NCI-H510A (cell line): ENCODE measurements at regions not wholly inside any gene's neighbourhood (a gene's known extent, or its start where the extent isn't known, plus 50 kb on each side); places are given as distances from the start of the nearest gene placed in this dataset.

Source experiments
- DNase-seq: peaks from one replicate; lab custom pipeline; 2025; lab: John Stamatoyannopoulos, UW

DNA sequence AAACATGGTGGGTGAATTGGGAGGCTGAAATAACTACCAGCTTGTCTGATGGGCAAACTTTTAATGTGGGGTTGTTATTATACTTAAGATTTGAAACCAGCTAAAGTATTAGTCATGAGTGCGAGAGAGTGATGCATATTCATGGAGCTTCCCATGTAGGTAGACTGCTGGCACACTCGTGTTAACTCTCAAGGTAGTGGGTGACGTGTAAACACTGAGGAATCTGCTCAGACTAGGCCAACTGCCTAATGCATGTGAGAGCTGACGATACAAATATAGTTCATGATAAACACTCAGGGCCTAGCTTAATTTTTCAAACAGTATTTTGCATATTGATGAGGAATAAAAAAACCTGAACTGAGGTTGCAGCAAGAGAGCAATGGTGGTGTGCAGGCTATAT is 1165.7 kb upstream of the PIK3C3 start:
- no peak for DNase-seq

GRCh38 chr18:40782453-40783130 is 1172.4 kb upstream of the PIK3C3 start:
- no peak for DNase-seq

DNA sequence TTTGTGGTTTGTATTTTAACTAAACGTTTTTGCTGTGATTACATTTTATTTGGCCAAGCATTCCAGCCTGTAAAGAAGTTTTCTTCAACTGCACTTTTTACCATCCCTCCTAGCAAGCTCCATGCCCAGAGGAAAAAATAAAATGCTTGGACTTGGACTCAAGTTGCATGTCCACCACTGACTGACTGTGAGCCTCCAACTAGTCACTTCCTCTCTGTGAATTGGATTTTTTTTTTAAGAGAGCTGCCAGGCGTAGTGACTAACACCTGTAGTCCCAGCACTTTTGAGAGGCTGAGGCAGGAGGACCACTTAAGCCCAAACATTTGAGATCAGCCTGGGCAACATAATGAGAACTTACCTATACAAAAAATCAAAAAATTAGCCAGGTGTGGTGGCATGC is 1185.2 kb upstream of the PIK3C3 start:
- DNase-seq = no peak

DNA sequence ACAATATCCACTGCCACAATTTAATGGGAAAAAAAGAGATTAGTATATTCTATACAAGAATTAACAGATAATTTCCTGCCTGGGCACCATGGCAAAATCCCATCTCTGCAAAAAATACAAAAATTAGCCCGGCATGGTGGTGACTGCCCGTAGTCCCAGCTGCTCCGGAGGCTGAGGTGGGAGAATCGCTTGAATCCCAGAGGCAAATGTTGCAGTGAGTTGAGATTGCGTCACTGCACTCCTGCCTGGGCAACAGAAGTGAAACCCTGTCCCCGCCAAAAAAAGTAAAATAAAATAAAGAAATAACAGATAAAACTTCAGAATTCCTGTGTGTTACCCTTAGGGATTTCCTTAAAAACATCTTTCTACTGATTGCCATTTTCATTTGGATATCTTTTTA is 1194.8 kb upstream of the PIK3C3 start:
- no peak for DNase-seq

DNA sequence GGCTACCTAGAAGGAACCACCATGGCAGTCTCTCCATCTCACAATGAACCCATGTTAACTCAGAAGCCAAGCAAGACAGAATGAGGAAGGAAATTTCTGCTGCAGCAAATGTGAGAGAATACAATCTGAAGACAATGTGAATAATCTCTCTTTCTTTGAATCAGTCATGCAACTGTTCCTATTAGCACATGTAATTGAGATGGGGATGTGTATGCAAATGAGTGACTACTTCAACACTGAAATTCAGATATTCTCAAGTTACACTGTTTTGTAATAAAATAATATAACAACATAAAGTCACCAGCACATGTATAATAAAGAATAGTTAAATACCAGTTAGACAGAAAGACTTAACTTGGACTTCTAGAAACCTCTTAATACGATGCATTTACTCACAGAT is 1200.6 kb upstream of the PIK3C3 start:
- DNase-seq = no peak

DNA sequence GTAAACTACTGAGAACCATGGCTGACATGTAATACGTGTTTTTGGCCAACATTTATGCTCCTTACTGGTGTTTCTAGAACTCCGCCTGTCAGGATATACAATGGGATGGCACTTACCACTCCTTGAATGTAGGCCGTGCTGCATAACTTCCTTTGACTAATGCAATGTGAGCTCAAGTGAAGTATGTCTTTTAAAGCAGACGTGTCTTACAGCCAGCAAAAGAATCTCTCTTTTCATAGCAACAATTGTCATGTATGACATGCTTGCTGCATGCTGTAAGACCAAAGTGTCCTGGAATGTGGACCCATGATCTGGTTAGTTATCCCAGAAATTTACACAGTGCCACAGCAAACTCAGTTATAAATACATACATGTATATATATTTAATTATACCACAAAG is 1202.7 kb upstream of the PIK3C3 start:
- DNase-seq = no peak

GRCh38 chr18:40751186-40751585 is 1203.8 kb upstream of the PIK3C3 start:
- no peak for DNase-seq

GRCh38 chr18:40739029-40739428 is 1216.0 kb upstream of the PIK3C3 start:
- no peak for DNase-seq

GRCh38 chr18:40738321-40738880 is 1216.6 kb upstream of the PIK3C3 start:
- DNase-seq = no peak

GRCh38 chr18:40708726-40709125 is 1246.3 kb upstream of the PIK3C3 start:
- no peak for DNase-seq

GRCh38 chr18:40707797-40708196 is 1247.2 kb upstream of the PIK3C3 start:
- no peak for DNase-seq

DNA sequence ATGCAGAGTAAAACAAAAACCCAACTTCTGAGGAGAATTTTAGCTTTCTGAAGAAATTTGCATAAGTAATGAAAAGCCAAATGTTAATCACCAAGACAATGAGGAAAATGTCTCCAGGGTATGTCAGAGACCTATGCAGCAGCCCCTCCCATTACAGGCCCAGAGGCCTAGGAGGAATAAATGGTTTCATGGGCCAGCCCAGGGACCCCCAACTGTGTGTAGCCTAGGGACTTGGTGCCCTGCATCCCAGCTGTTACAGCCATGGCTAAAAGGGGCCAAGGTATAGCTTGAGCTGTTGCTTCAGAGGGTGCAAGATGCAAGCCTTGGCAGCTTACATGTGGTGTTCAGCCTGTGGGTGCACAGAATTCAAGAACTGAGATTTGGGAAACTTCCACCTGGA is 1256.9 kb upstream of the PIK3C3 start:
- no peak for DNase-seq

DNA sequence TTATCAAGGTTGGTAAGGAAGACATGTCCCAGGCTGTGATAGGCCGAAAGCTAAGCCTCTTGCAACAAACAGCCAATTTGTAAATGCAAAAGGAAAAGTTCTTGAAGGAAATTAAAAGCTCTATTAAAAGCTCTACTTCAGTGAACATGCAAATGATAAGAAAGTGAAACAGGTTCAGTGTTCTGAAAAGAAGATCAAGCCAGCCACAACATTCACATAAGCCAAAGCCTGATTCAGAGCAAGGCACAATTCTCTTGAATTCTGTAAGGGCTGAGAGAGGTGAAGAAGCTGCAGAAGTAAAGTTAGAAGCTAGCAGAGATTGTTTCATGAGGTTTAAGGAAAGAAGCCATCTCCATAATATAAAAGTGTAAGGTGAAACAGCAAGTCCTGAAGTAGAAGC is 1259.5 kb upstream of the PIK3C3 start:
- DNase-seq = no peak

GRCh38 chr18:40692871-40693270 is 1262.2 kb upstream of the PIK3C3 start:
- DNase-seq = no peak

- no peak for DNase-seq
Measured at GRCh38 chr18:40690062-40690461, 1265.0 kb upstream of the PIK3C3 start.

DNA sequence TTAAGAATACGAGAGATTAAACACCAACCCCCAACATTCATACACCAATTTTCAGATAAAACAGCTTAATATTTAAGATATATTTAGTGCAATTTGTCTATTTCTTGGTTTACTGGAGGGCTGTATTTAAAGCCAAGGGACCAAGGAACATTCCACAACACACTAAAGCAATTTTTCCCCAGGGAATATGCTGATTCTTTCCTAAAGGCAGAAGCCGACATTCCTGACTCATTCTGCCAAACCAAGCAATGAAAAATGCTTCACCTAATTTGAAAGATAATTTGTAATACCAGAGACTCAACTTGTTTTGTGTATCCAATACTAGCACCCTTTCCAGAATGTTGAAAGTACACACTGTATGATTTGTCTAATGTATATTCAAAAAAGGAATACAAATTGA is 1267.6 kb upstream of the PIK3C3 start:
- DNase-seq = no peak

- DNase-seq = no peak
Measured at GRCh38 chr18:40686836-40687235, 1268.2 kb upstream of the PIK3C3 start.

DNA sequence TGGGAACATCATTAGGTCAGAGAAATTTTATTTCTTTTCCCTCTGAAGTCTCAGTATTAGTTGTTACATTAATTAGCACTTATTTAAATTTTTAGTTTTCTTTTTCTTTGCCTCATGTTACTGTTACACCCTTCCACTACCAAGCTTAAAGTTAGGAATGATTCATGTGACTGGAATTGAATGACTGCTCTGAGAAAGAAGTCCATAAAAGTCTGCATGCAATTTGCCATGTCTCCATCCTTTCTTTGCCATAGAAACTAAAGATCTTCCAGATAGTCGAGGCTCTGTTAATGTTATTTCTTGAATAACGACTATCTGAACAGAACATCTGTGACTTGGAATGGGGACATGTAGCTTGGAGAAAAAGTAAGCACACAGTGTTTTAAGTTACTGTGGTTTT is 1269.8 kb upstream of the PIK3C3 start:
- DNase-seq = no peak

DNA sequence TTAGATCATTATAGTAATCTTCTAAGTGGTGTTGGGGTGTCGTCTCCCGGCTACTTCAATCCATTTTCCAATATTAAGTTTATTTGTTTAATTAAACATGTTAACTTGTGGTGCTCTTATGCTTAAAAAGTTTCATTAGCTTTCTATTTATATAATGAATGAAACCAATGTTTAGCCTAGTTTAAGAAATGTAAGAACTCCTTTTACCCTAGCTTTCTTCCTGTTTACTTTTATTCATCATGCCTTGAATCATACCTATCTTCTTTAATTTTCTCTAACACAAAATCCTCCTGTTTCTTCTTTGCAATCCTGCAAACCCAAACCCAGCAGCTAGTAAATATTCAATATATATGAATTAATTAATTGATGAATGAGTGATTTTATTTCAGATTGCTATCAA is 1276.7 kb upstream of the PIK3C3 start:
- no peak for DNase-seq

DNA sequence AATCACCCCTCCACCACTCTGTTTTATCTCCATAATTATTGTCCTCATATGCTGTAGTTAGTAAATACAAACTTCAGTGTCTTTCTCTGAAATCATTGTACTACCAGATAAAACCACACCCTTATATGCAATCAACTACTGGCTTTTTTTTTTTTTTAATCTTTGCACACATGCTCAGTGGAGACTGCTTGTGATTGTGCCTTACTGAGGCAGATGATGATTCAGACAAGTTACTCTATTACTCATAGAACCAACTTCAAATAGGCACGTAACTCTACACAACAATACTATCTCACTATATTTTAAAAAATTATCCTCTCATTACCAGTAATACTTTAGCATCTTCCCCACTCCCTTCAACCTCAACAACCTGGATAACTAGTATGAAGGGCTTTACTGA is 1278.4 kb upstream of the PIK3C3 start:
- no peak for DNase-seq

DNA sequence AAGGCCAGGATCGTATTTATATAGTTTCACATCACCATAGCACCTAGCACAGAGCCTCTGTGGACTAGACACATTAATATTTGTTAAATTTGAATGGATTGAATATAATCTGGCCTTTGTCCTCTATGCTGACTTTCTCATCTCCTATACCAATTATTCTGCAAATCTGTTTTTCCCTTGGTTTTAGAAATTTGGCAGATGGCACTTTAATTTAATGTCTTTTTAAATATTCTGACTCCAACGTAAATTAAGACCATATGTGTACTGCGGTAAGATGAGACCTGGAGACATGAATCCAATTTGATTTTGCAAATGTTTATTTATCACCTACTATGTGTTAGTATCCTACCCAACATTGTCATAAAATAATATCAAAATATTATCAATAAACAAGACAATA is 1281.9 kb upstream of the PIK3C3 start:
- DNase-seq = no peak

- DNase-seq = no peak
Measured at GRCh38 chr18:40672590-40672989, 1282.4 kb upstream of the PIK3C3 start.

- DNase-seq = no peak
Measured at GRCh38 chr18:40670668-40671375, 1284.2 kb upstream of the PIK3C3 start.
